Hepatocyte (in vitro differentiated cells): ENCODE measurements at regions not wholly inside any gene's neighbourhood (a gene's known extent, or its start where the extent isn't known, plus 50 kb on each side); places are given as distances from the start of the nearest gene placed in this dataset.

ENCODE experiments used
- EZH2 ChIP-seq: fragments of 200-600 bp; sonication (generic); IDR thresholded peaks from 2 replicates; pipeline ENCODE4 v1.6.1; 2016; ENCODE audit warnings: antibody characterized with exemption, mild to moderate bottlenecking, borderline replicate concordance
- EZH2phosphoT487 ChIP-seq: fragments of 200-600 bp; sonication (generic); IDR thresholded peaks from one replicate; pipeline ENCODE4 v1.6.1; 2018; ENCODE audit warnings: antibody characterized with exemption, mild to moderate bottlenecking, low read depth, moderate library complexity; ENCODE audit not compliant: unreplicated experiment, severe bottlenecking
- TF ChIP-seq, protein P1 (sequence below): fragments of 200-600 bp; sonication (generic); IDR thresholded peaks from 2 replicates; pipeline ENCODE4 v1.5.1; 2016; ENCODE audit warnings: antibody characterized with exemption, mild to moderate bottlenecking; ENCODE audit not compliant: poor library complexity

- TF ChIP-seq, protein P1, sequence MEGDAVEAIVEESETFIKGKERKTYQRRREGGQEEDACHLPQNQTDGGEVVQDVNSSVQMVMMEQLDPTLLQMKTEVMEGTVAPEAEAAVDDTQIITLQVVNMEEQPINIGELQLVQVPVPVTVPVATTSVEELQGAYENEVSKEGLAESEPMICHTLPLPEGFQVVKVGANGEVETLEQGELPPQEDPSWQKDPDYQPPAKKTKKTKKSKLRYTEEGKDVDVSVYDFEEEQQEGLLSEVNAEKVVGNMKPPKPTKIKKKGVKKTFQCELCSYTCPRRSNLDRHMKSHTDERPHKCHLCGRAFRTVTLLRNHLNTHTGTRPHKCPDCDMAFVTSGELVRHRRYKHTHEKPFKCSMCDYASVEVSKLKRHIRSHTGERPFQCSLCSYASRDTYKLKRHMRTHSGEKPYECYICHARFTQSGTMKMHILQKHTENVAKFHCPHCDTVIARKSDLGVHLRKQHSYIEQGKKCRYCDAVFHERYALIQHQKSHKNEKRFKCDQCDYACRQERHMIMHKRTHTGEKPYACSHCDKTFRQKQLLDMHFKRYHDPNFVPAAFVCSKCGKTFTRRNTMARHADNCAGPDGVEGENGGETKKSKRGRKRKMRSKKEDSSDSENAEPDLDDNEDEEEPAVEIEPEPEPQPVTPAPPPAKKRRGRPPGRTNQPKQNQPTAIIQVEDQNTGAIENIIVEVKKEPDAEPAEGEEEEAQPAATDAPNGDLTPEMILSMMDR = no peak
- no peak for TF ChIP-seq EZH2phosphoT487
- no peak for TF ChIP-seq EZH2
Observed at GRCh38 chr9:82299870-82300269, 311.3 kb downstream of the SPATA31D1 start.
